Activated CD8-positive, alpha-beta T cell treated with anti-CD3 and anti-CD28 coated beads for 36 hours (primary cell): ENCODE measurements at regions not wholly inside any gene's neighbourhood (a gene's known extent, or its start where the extent isn't known, plus 50 kb on each side); places are given as distances from the start of the nearest gene placed in this dataset.

ENCODE experiments used
- ATAC-seq: fragments of 200-7000 bp; cut with Tn5 transposase; one replicate; pipeline ENCODE4 v1.10.0; 2021; ENCODE audit warnings: mild to moderate bottlenecking, moderate library complexity
- CTCF ChIA-PET: fragments of 350-600 bp; sonication (Branson Sonifier 250); formaldehyde crosslinking; loops from one replicate; lab custom pipeline; 2021; ENCODE audit warnings: antibody characterized with exemption; lab: Charles Lee
- POLR2A ChIA-PET: fragments of 350-600 bp; sonication (Branson Sonifier 250); formaldehyde crosslinking; loops from one replicate; lab custom pipeline; 2021; ENCODE audit warnings: antibody characterized with exemption; lab: Charles Lee
- DNase-seq: peaks from one replicate; pipeline ENCODE4 v3.0.0-alpha.2; 2020
- H3K27ac Mint-ChIP-seq: one replicate; pipeline ENCODE4 v1.8.0; 2021; ENCODE audit warnings: mild to moderate bottlenecking, mixed read lengths
- H3K27me3 Mint-ChIP-seq: one replicate; pipeline ENCODE4 v1.8.0; 2021; ENCODE audit warnings: mixed read lengths
- H3K36me3 Mint-ChIP-seq: one replicate; pipeline ENCODE4 v1.8.0; 2021; ENCODE audit warnings: low read depth, mixed read lengths
- H3K4me1 Mint-ChIP-seq: one replicate; pipeline ENCODE4 v1.8.0; 2021; ENCODE audit warnings: low read depth, mixed read lengths
- H3K4me3 Mint-ChIP-seq: one replicate; pipeline ENCODE4 v1.8.0; 2021; ENCODE audit warnings: mild to moderate bottlenecking, moderate library complexity, mixed read lengths
- H3K9me3 Mint-ChIP-seq: one replicate; pipeline ENCODE4 v1.8.0; 2021; ENCODE audit warnings: mixed read lengths
- CTCF ChIP-seq: fragments of 200-600 bp; IDR thresholded peaks from one replicate; pipeline ENCODE4 v1.8.0; 2022; ENCODE audit warnings: antibody characterized with exemption, mild to moderate bottlenecking
- intact Hi-C: fragments of 100-400 bp; cut with micrococcal nuclease; formaldehyde crosslinking; loops from one replicate; pipeline ENCODE4 v1.10.0; 2022

GRCh38 chr18:56066524-56067213 lies 478.7 kb upstream of the TCF4 start:
- Mint-ChIP-seq H3K4me3 (no peak overlapping the region), H3K9me3 (no peaks in the 10 kb centered on the region), H3K27ac (no peak overlapping the region), H3K4me1 (no peaks in the 10 kb centered on the region), H3K36me3 (no peaks in the 10 kb centered on the region), H3K27me3 (no peaks in the 10 kb centered on the region)
- ChIA-PET POLR2A (no interaction called here), CTCF (no interaction called here)
- ATAC-seq (no peak), DNase-seq (no peak)
- TF ChIP-seq CTCF: no peak
- intact Hi-C loops: no loop called here

- POLR2A ChIA-PET: no interaction called here
- no peak for TF ChIP-seq CTCF
- Mint-ChIP-seq H3K36me3 (no peaks in the 10 kb centered on the region), H3K4me3 (no peak overlapping the region), H3K27ac (no peak overlapping the region), H3K27me3 (no peaks in the 10 kb centered on the region), H3K9me3 (no peaks in the 10 kb centered on the region), H3K4me1 (no peaks in the 10 kb centered on the region)
- CTCF ChIA-PET: no interaction called here
- no peak for ATAC-seq
- DNase-seq: no peak
- intact Hi-C loops: no loop called here
Measured at GRCh38 chr18:56065086-56065485, 477.1 kb upstream of the TCF4 start.

GRCh38 chr18:56062931-56063330 lies 474.9 kb upstream of the TCF4 start:
- intact Hi-C loops: no loop called here
- no peaks in the 10 kb centered on the region for H3K27me3 Mint-ChIP-seq
- no peak overlapping the region for H3K4me3 Mint-ChIP-seq
- ATAC-seq (no peak), DNase-seq (no peak)
- ChIA-PET POLR2A (interaction anchor here (0.6 kb wide), 1 partner anchor 13 kb away, joined by 3 read pairs; no protein-coding TSS in a partner anchor), CTCF (no interaction called here)
- H3K9me3 Mint-ChIP-seq: no peaks in the 10 kb centered on the region
- no peaks in the 10 kb centered on the region for H3K36me3 Mint-ChIP-seq
- no peak for TF ChIP-seq CTCF
- no peaks in the 10 kb centered on the region for H3K4me1 Mint-ChIP-seq
- H3K27ac Mint-ChIP-seq: no peak overlapping the region

GRCh38 chr18:56060967-56061541 lies 473.1 kb upstream of the TCF4 start:
- ATAC-seq (no peak), DNase-seq (no peak)
- intact Hi-C loops: no loop called here
- Mint-ChIP-seq H3K27me3 (no peaks in the 10 kb centered on the region), H3K4me1 (no peaks in the 10 kb centered on the region), H3K27ac (no peak overlapping the region), H3K4me3 (no peak overlapping the region), H3K36me3 (no peaks in the 10 kb centered on the region), H3K9me3 (no peaks in the 10 kb centered on the region)
- CTCF ChIA-PET: no interaction called here
- TF ChIP-seq CTCF: no peak
- POLR2A ChIA-PET: no interaction called here

GRCh38 chr18:56052202-56052601 lies 464.2 kb upstream of the TCF4 start:
- no peaks in the 10 kb centered on the region for H3K36me3 Mint-ChIP-seq
- CTCF ChIA-PET: no interaction called here
- peaks cover 8% of the 10 kb centered on the region for H3K9me3 Mint-ChIP-seq
- H3K4me3 Mint-ChIP-seq: no peak overlapping the region
- H3K27me3 Mint-ChIP-seq: no peaks in the 10 kb centered on the region
- intact Hi-C loops: no loop called here
- no peaks in the 10 kb centered on the region for H3K4me1 Mint-ChIP-seq
- ATAC-seq (no peak), DNase-seq (no peak)
- POLR2A ChIA-PET: no interaction called here
- H3K27ac Mint-ChIP-seq: no peak overlapping the region
- no peak for TF ChIP-seq CTCF
